ENCODE measurements at regions not wholly inside any gene's neighbourhood (a gene's known extent, or its start where the extent isn't known, plus 50 kb on each side); places are given as distances from the start of the nearest gene placed in this dataset.
"Not testable (repeated sequence)": the region's sequence is repeated elsewhere in the genome, so short reads cannot be mapped to it uniquely, and the experiment has no call there.

GRCh38 chr14:53655080-53655785, 301.4 kb downstream of the BMP4 start:
- no peak for DNase-seq

GRCh38 chr14:53652068-53652467, 304.6 kb downstream of the BMP4 start:
- DNase-seq, result no peak

- DNase-seq, result no peak
Observed at GRCh38 chr14:53651096-53651740, 305.4 kb downstream of the BMP4 start.

GRCh38 chr14:53646925-53647324, 309.7 kb downstream of the BMP4 start:
- no peak for DNase-seq

GRCh38 chr14:53640695-53641094, 315.9 kb downstream of the BMP4 start:
- DNase-seq, result no peak

- DNase-seq, result no peak
Observed at GRCh38 chr14:53638966-53639365, 317.7 kb downstream of the BMP4 start.

- DNase-seq, result no peak
Observed at GRCh38 chr14:53634793-53635192, 321.8 kb downstream of the BMP4 start.

GRCh38 chr14:53630336-53630735, 326.3 kb downstream of the BMP4 start:
- DNase-seq, result no peak

GRCh38 chr14:53628732-53629430, 327.7 kb downstream of the BMP4 start:
- DNase-seq, result no peak

GRCh38 chr14:53628261-53628660, 328.4 kb downstream of the BMP4 start:
- DNase-seq, result no peak

- DNase-seq, result no peak
Observed at GRCh38 chr14:53626761-53627160, 329.9 kb downstream of the BMP4 start.

- DNase-seq, result no peak
Observed at GRCh38 chr14:53622447-53622846, 334.2 kb downstream of the BMP4 start.

- DNase-seq, result no peak
Observed at GRCh38 chr14:53621921-53622320, 334.7 kb downstream of the BMP4 start.

- DNase-seq, result no peak
Observed at GRCh38 chr14:53621433-53621832, 335.2 kb downstream of the BMP4 start.

GRCh38 chr14:53620890-53621289, 335.7 kb downstream of the BMP4 start:
- no peak for DNase-seq

GRCh38 chr14:53620317-53620716, 336.3 kb downstream of the BMP4 start:
- no peak for DNase-seq

- DNase-seq, result no peak
Observed at GRCh38 chr14:53619691-53620231, 336.9 kb downstream of the BMP4 start.

- DNase-seq, result not testable (repeated sequence)
Observed at GRCh38 chr14:53616536-53616935, 340.1 kb downstream of the BMP4 start.

GRCh38 chr14:53615252-53615651, 341.4 kb downstream of the BMP4 start:
- no peak for DNase-seq

- peak; percentile 45 for DNase-seq
Observed at GRCh38 chr14:53613404-53614253, 343.0 kb downstream of the BMP4 start.

GRCh38 chr14:53610947-53611346, 345.7 kb downstream of the BMP4 start:
- no peak for DNase-seq

- no peak for DNase-seq
Observed at GRCh38 chr14:53609009-53609408, 347.6 kb downstream of the BMP4 start.

GRCh38 chr14:53608369-53608768, 348.3 kb downstream of the BMP4 start:
- peak; percentile 13 for DNase-seq

All from T1000 (cell line).